Parathyroid adenoma (tissue), 2 donors: ENCODE measurements at regions not wholly inside any gene's neighbourhood (a gene's known extent, or its start where the extent isn't known, plus 50 kb on each side); places are given as distances from the start of the nearest gene placed in this dataset.
A peak's percentile ranks its signal among the peaks of the same experiment; 100 is the strongest.

Experiments used
- H2AFZ ChIP-seq: fragments of 300-600 bp; sonication (generic); one replicate; pipeline ENCODE4 v1.7.0; 2017; ENCODE audit warnings: antibody characterized with exemption, mild to moderate bottlenecking
- H3K27ac ChIP-seq: fragments of 300-600 bp; sonication (generic); one replicate; pipeline ENCODE4 v1.7.0; 2017
- H3K27me3 ChIP-seq: fragments of 300-600 bp; sonication (generic); one replicate; pipeline ENCODE4 v1.7.0; 2017; ENCODE audit warnings: low read length; ENCODE audit not compliant: control insufficient read depth, insufficient read depth
- H3K36me3 ChIP-seq: fragments of 300-600 bp; sonication (generic); one replicate; pipeline ENCODE4 v1.7.0; 2017; ENCODE audit warnings: low read length; ENCODE audit not compliant: control insufficient read depth, insufficient read depth
- H3K4me1 ChIP-seq: fragments of 300-600 bp; sonication (generic); one replicate; pipeline ENCODE4 v1.7.0; 2017; ENCODE audit warnings: control low read depth
- H3K4me2 ChIP-seq: fragments of 300-600 bp; sonication (generic); one replicate; pipeline ENCODE4 v1.7.0; 2017; ENCODE audit warnings: low read length
- H3K4me3 ChIP-seq: fragments of 300-600 bp; sonication (generic); one replicate; pipeline ENCODE4 v1.7.0; 2017; ENCODE audit warnings: low read depth, low read length
- H3K79me2 ChIP-seq: fragments of 300-600 bp; sonication (generic); one replicate; pipeline ENCODE4 v1.7.0; 2017; ENCODE audit warnings: control low read depth
- H3K9ac ChIP-seq: fragments of 300-600 bp; sonication (generic); one replicate; pipeline ENCODE4 v1.7.0; 2017; ENCODE audit warnings: mild to moderate bottlenecking
- H3K9me3 ChIP-seq: fragments of 300-600 bp; sonication (generic); one replicate; pipeline ENCODE4 v1.7.0; 2017; ENCODE audit warnings: low read length; ENCODE audit not compliant: control insufficient read depth
- CTCF ChIP-seq: fragments of 300-600 bp; sonication (generic); IDR thresholded peaks from one replicate; pipeline ENCODE4 v1.7.0; 2017; ENCODE audit warnings: antibody characterized with exemption, mild to moderate bottlenecking
- donor health status: primary hyperparathyroidism.

DNA sequence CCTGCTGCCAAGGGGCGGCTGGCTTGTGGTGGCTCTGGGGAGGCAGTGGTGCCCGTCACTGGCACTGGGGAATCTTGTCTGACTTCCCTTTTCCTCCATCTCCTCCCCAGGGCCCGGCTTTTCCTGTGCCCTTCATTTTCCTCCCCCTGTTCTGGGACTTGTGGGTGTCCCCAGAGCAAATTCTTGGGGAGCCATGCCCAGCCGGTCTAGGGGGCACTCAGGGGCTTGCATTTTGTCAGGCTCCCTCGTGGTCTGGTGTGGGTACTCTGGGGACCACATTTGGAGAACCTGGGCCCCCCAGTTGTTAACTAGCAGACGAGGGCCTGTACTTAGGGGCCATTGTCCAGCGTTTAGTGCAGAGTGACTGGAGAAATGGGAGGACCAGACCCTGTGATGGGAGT, 105.2 kb upstream of the IER5L start:
- Histone ChIP-seq H3K4me2 (peak overlapping the region; percentile 78), H3K9ac (no peak overlapping the region), H3K36me3 (no peaks in the 10 kb centered on the region), H2AFZ (no peak overlapping the region), H3K79me2 (no peaks in the 10 kb centered on the region), H3K27ac (no peak overlapping the region), H3K4me3 (peak overlapping the region; percentile 48), H3K4me1 (no peaks in the 10 kb centered on the region), H3K27me3 (no peaks in the 10 kb centered on the region), H3K9me3 (no peaks in the 10 kb centered on the region)
- no peak for TF ChIP-seq CTCF

DNA sequence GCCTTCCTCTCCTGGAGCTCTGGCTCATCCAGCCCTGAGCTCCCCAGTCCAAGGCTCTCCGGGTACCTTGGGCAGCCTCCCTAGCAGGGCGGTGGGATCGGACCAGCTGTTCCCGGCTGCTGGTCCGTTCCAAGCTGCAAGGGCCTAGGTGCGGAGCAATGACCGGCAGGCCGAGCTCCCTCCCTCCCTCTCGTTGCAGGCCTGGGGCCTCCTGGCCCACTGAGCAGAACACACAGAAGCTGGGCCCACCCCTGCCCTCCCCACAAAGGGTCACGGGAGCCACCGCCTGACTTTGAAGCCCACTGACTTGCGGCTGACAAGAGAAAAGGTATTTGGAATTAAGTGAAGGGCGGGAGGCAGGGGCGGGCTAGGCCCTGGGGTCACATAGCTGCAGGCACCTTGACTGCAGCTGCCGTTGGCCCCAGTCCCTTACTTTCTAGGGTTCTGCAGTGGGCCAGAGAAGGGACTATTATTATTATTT, 104.7 kb upstream of the IER5L start:
- no peak overlapping the region for H3K27ac ChIP-seq
- peak overlapping the region; percentile 78 for H3K4me2 ChIP-seq
- H3K79me2 ChIP-seq, result no peaks in the 10 kb centered on the region
- H3K9ac ChIP-seq, result no peak overlapping the region
- no peaks in the 10 kb centered on the region for H3K27me3 ChIP-seq
- H3K9me3 ChIP-seq, result no peaks in the 10 kb centered on the region
- H3K4me3 ChIP-seq, result peak overlapping the region; percentile 48
- no peak overlapping the region for H2AFZ ChIP-seq
- H3K4me1 ChIP-seq, result no peaks in the 10 kb centered on the region
- no peak for TF ChIP-seq CTCF
- no peaks in the 10 kb centered on the region for H3K36me3 ChIP-seq

- Histone ChIP-seq H2AFZ (no peak overlapping the region), H3K4me3 (peak overlapping the region; percentile 48), H3K27me3 (no peaks in the 10 kb centered on the region), H3K4me2 (peak overlapping the region; percentile 78), H3K79me2 (no peaks in the 10 kb centered on the region), H3K36me3 (no peaks in the 10 kb centered on the region), H3K9me3 (no peaks in the 10 kb centered on the region), H3K4me1 (no peaks in the 10 kb centered on the region), H3K27ac (no peak overlapping the region), H3K9ac (no peak overlapping the region)
- TF ChIP-seq CTCF, result no peak
Observed at GRCh38 chr9:129282272-129282671, 104.2 kb upstream of the IER5L start.

DNA sequence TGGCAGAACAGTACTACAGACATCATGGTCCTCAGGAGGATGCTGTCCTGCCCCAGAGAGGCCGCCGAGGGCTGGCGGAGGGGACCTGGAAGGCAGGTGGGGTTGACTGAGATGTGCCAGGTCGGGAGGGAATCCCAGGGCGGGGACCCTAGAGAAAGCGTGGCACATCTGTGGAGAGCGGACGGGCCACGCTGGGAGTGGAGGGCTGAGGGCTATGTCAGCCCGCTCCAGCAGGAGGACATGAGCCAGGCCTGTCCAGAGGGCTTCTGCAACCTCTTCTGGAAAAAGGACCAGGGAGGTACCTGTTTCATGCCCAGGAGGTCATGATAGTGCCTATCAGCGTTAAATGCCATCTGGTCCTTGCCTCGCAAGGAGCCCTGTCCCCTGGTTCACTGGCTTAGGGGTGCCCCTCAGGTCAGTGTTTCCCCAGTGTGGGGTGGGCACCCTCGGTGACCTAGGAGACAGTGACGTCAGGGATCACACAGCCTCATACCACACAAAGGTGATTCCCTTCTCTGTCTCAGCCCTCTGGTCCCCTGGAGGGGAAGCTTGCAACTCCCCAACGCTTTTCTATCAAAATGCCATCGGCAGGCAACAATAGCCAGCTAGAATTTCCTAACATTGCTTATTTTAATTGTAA, 103.6 kb upstream of the IER5L start:
- Histone ChIP-seq H3K4me2 (peak overlapping the region; percentile 78), H3K4me1 (no peaks in the 10 kb centered on the region), H3K36me3 (no peaks in the 10 kb centered on the region), H3K27ac (no peak overlapping the region), H3K4me3 (peak overlapping the region; percentile 48), H3K27me3 (no peaks in the 10 kb centered on the region), H2AFZ (no peak overlapping the region), H3K79me2 (no peaks in the 10 kb centered on the region), H3K9ac (no peak overlapping the region), H3K9me3 (no peaks in the 10 kb centered on the region)
- TF ChIP-seq CTCF, result no peak

DNA sequence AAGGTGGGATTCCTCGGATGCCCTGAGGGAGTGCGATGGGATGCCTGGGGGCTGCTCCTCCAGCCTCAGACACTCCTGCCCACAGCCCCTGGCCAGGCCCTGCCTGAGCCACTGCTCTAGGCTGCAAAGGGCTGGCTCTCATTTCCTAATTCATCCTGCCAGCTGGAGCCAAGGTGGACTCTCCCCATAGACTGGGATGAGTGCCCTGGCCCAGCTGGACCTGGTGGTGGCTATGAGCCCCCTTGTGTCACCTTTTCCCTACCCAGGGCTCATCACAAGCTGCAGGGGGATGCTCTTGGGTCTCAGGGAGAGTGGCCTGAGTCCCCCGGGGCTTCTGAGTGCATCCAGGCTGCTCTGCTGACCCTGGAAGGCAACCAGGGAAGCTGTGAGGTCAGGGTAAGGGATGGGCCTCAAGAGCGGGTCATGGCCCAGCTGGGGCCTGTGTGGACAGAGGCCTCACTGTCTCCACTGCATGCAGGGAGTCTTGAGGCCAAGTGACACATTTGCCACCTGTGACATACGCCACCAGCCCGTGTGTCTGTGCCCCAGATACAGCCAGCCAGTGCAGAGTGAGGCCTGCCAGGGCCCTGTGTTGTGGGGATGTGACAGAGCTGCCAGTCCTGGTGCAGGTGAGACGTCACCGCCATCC, 102.7 kb upstream of the IER5L start:
- no peaks in the 10 kb centered on the region for H3K36me3 ChIP-seq
- H3K4me1 ChIP-seq, result no peaks in the 10 kb centered on the region
- no peak overlapping the region for H3K4me3 ChIP-seq
- H3K79me2 ChIP-seq, result no peaks in the 10 kb centered on the region
- no peak overlapping the region for H3K9ac ChIP-seq
- no peak for TF ChIP-seq CTCF
- no peak overlapping the region for H3K4me2 ChIP-seq
- H3K27ac ChIP-seq, result no peak overlapping the region
- H2AFZ ChIP-seq, result no peak overlapping the region
- H3K9me3 ChIP-seq, result no peaks in the 10 kb centered on the region
- no peaks in the 10 kb centered on the region for H3K27me3 ChIP-seq
